ENCODE measurements at regions not wholly inside any gene's neighbourhood (a gene's known extent, or its start where the extent isn't known, plus 50 kb on each side); places are given as distances from the start of the nearest gene placed in this dataset.

GRCh38 chr6:150740453-150740852, 125.0 kb upstream of the MTHFD1L start:
- Histone ChIP-seq H3K4me3 (no peak overlapping the region), H3K27ac (no peak overlapping the region)
- no peak for TF ChIP-seq CTCF (IDR thresholded peaks at IDR 0.05)
- DNase-seq (ENCODE audit: low spot score) = no peak

GRCh38 chr6:150741633-150742200, 123.8 kb upstream of the MTHFD1L start:
- no peak for DNase-seq (ENCODE audit: low spot score)
- Histone ChIP-seq H3K27ac (no peak overlapping the region), H3K4me3 (no peak overlapping the region)
- no peak for TF ChIP-seq CTCF (IDR thresholded peaks at IDR 0.05)

DNA sequence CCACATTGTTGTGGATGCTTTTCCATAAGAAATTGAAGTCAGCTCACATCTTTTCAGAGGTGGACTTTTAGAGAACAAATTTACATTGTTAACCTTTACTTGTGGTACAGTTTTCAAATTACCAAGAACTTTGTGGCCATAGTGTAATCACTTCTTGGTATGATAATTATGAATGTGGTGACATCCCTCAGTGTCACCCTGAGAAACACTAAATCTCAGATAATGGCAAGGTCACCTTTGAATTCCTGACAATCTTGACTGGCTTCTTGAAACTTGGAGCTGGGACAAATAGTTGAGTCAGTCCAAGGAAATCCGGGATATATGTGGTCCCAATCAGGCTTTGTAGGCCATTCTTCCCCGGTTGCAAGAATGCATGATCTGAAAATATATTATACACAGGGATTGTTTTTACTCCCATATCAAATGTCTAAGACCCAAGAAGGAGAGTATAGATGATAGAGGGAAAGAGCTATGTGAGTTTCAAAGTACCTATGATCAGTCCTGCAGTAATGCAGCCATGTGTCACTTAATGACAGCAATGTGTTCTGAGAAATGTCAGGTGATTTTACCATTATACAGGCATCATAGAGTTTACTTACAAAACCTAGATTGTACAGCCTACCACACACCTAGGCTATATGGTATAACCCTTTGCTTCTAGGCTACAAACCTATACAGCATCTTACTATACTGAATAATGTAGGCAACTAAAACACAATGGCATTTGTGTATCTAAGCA, 120.8 kb upstream of the MTHFD1L start:
- no peak overlapping the region for H3K27ac ChIP-seq
- no peak for DNase-seq (ENCODE audit: low spot score)
- TF ChIP-seq CTCF (IDR thresholded peaks at IDR 0.05) = no peak

GRCh38 chr6:150745896-150746295, 119.6 kb upstream of the MTHFD1L start:
- DNase-seq (ENCODE audit: low spot score) = no peak
- no peak overlapping the region for H3K4me3 ChIP-seq
- H3K27ac ChIP-seq = no peak overlapping the region
- no peak for TF ChIP-seq CTCF (IDR thresholded peaks at IDR 0.05)

More for the DNA sequence above, 120.8 kb upstream of the MTHFD1L start:
- H3K4me3 ChIP-seq = no peak overlapping the region

GRCh38 chr6:150747155-150747554, 118.3 kb upstream of the MTHFD1L start:
- DNase-seq (ENCODE audit: low spot score) = no peak
- no peak for TF ChIP-seq CTCF (IDR thresholded peaks at IDR 0.05)
- H3K4me3 ChIP-seq = no peak overlapping the region
- H3K27ac ChIP-seq = no peak overlapping the region

- Histone ChIP-seq H3K4me3 (no peak overlapping the region), H3K27ac (no peak overlapping the region)
- DNase-seq (ENCODE audit: low spot score) = no peak
- TF ChIP-seq CTCF (IDR thresholded peaks at IDR 0.05) = no peak
These were observed 116.3 kb upstream of the MTHFD1L start for GRCh38 chr6:150749091-150749670.

DNA sequence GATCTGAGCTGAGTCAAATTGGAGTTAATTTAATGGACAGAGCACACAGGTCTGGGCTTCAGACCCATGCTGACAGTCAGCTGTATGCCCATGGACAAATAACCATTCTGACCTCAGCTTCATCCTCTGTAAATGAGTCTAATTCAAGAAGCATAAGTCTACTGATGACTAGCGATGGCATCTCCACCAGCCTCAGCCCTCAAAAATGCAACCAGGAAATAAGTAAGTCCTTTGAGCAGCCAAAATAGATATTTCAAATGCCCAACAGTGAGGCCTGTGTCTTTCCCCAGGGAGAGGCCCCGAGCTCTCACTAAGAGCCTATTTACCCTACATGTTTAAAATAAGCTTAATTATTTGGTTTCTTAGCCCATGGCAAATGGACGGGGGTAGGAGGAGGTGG, 114.2 kb upstream of the MTHFD1L start:
- TF ChIP-seq CTCF (IDR thresholded peaks at IDR 0.05) = no peak
- no peak overlapping the region for H3K27ac ChIP-seq
- DNase-seq (ENCODE audit: low spot score) = no peak
- no peak overlapping the region for H3K4me3 ChIP-seq
